ENCODE measurements at regions not wholly inside any gene's neighbourhood (a gene's known extent, or its start where the extent isn't known, plus 50 kb on each side); places are given as distances from the start of the nearest gene placed in this dataset.

DNA sequence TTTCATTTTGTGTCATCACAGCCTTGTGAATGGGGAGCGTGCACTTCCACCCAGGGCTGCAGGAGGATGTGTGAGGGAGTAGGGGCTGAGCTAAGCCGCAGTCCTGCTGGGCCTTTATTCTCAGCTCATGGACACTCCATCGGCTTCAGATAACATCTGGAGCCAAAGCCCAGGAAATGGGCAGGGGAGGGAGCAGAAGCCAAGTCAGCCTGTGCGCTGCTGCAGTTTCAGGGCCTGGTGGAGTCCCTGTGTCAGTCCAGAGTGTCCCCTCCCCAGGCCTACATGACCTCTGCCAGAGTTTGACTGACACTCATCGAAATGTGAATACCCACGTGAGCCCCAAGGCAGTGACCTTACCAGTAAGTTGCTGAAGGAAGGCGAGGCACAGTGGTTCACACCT is 242.2 kb downstream of the LOXHD1 start:
- no peak for DNase-seq

GRCh38 chr18:46415532-46416252 is 241.3 kb downstream of the LOXHD1 start:
- no peak for DNase-seq

GRCh38 chr18:46416706-46417638 is 240.0 kb downstream of the LOXHD1 start:
- DNase-seq = peak; percentile 8

DNA sequence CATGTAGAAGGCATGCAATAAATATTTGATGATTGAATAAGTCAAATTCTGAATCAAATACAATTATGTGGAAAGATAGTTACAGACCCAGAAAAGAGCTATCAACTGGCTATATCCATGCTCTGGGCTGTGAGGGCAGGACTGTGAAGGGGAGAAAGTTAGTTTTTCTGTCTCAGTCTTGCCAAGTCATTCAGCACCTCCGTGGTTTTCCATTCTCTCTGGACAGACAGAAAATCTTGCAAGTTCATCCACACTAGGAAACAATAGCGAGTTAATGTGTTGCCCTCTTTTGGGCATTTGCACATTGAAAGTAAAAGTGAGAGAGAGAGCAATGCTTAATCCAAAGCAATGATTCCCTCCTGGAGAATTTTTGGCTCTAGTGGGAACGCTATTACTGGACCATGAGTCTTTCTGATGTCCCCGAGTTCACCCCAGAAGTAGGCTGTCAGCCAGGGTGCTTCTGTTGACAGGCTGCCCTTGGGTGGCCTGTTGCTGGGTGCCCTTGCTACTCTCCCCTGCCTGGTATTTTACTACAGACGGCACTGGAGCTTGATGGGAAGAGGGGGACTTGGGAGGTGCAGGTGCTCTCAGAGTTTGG is 238.3 kb downstream of the LOXHD1 start:
- no peak for DNase-seq

GRCh38 chr18:46419391-46420141 is 237.5 kb downstream of the LOXHD1 start:
- DNase-seq = no peak

DNA sequence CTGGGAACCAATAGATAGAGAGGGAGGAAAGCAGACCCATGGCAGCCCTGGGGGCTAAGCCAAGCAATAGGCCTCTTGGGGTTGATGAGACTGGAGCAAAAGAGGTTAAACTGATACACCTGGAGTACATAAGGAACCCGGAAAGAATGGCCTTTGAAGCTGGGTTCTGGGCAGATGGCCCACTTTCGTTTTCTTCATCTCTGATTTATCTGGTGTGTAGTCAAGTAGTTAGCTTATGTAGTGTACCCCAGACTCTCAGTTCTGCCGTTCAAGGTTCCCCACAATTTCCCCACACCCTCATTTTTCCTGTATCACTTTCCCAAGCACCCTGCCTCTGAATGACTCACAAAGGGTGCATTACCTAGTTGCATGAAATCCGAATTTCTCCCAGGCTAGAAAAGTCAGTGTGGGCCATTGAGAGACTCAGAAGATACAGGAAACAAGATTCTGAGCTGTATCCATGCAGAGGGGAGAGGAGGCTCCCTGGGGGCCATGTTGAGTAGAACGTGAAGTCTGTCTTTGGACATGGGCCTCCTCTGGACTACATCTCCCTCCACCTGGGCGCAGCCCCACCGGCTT is 235.0 kb downstream of the LOXHD1 start:
- DNase-seq = no peak

DNA sequence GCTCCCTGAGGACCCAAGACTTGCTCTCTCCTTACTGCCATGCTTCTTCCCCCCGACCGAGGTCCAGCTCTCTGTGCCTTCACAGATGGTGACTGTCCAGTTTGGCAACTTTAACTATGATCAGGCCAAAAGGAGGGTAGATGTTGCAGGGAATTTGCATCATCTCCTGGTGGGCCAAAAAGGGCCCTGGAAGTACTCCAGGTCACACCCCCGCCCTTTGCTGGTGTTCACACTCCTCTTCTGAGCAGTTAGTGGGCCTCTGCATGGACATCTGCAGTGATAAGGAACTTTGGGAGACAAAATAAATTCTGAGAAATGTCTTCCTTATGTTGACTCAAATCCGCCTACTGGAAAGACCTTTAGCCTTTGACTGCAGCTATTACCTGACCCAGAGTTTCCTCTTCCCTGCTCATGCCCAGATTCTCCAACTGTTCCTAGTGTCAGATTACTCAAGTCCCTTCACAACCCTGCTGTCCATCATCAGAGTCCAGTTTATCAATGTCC is 234.4 kb downstream of the LOXHD1 start:
- no peak for DNase-seq

DNA sequence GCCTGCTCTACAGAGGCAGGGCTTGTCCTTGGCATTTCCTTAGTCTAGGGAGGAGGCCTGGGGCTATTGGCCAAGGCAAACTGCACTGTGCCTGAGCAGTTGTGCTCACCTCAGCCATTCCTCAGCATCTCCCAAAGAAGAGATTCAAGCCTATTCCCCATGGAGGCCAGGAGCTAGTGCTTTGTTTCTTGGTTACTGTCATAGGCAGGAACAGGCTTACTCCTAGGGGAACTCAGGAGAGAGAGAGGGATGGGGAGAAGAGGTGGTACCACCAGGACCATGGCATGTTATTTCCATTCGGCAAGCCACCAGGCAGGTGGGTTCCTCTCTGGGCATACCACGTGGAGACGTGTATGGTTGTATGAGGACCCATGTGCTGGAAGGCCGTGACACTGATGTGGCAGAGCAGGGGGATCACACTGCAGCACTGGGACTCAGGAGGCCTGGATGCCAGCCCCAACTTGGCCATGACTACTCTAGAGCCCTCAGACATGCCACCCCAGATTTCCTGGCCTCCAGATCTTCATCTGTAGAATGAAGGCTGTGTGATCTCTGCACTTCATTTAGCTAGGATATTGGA is 233.7 kb downstream of the LOXHD1 start:
- no peak for DNase-seq

DNA sequence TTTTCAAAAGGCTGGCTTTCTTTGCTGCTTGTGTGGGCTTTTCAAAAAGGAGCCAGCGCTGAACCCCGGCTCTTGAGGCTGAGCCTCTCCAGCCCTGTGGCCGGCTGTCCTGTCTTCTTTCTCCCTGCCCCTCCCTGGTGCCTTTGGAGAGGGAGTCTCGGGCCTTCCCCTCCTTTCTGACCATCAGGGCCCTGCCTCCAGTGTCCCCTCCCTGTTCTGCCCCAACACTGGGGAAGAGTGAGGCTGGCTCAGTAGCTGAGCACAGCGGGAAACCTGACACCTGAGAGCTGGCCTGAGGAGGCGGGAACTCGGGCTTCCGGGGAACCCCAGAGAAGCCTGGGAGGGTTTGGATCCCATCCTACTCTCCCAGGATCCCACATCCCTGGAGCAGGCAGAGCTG is 232.1 kb downstream of the LOXHD1 start:
- peak; percentile 35 for DNase-seq

DNA sequence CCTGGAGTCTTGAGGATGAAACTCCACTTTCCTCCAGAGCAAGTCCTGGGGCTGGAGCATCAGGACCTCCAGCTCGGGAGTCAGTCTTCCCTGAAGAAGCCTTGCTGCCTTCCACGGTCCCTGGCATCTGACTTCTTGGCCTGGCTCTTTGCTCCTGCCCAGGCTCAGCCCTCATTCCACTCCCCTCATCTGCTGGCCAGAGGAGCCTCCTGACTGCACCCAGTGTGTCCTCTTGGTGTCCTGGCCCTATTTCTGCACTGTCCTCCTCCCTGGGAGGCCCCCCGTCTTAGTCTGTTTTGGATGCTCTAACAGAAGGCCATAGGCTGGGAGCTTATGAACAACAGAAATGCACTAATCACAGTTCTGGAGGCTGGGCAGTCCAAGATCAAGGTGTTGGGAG is 231.5 kb downstream of the LOXHD1 start:
- DNase-seq = no peak

DNA sequence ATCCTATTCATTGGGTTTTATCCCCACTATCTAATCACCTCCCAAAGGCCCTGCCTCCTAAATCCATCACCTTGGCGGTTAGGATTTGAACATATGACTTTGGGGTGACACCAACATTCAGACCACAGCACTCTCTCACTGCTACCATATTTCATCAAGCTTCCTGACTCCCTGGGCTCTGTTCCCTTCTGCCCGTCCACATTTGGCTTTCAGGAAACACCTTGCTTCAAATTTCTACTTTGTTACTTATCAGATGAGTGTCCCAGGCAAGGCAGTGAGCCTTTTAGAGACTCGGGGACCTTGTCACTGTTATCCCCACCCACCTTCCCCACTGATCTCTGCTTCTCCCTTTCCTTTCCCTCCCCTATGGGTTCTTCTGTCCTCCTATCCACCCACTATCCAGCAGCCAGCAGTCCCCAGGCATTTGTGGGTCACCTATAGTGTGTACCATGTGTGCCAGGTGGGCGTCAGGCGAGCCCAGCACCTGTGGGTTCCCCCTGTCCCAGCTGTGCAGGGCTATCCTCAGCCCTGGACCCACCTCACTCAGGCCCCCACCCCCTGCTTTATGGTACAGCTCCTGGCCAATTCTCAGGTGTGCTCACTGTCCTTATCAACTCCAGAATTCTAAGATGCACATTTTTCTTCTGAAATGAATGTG is 230.9 kb downstream of the LOXHD1 start:
- no peak for DNase-seq

DNA sequence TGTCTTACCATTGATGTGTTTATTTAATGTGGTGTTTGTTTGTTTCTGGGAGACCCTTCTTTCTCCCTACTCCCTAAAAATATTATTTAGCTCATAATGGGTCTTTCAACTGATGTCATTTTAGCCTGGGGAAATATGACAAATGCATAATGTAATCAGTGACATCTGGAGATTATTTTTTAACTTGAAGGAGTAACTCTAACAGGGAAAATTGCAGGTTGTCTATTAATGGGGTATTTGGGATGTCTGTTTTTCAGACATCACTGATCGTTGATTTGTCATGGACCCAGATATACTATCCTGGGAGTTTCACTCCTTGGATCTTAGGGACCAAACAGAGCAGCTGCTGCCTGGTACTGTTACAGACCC is 230.4 kb downstream of the LOXHD1 start:
- DNase-seq = no peak
